Glutamatergic neuron (in vitro differentiated cells): ENCODE measurements at regions not wholly inside any gene's neighbourhood (a gene's known extent, or its start where the extent isn't known, plus 50 kb on each side); places are given as distances from the start of the nearest gene placed in this dataset.

Source experiments
- DNase-seq: peaks from one replicate; pipeline ENCODE4 v3.0.0; 2022
- H3K27ac Mint-ChIP-seq: one replicate; pipeline ENCODE4 v1.8.0; 2020; ENCODE audit warnings: mild to moderate bottlenecking, mixed read lengths, inconsistent platforms; ENCODE audit not compliant: unreplicated experiment
- H3K27me3 Mint-ChIP-seq: one replicate; pipeline ENCODE4 v1.8.0; 2020; ENCODE audit warnings: mild to moderate bottlenecking, moderate library complexity, mixed read lengths, inconsistent platforms; ENCODE audit not compliant: unreplicated experiment
- H3K36me3 Mint-ChIP-seq: one replicate; pipeline ENCODE4 v1.8.0; 2020; ENCODE audit warnings: mild to moderate bottlenecking, mixed read lengths, inconsistent platforms; ENCODE audit not compliant: unreplicated experiment
- H3K4me1 Mint-ChIP-seq: one replicate; pipeline ENCODE4 v1.8.0; 2020; ENCODE audit warnings: mild to moderate bottlenecking, low read depth, mixed read lengths, inconsistent platforms; ENCODE audit not compliant: unreplicated experiment
- H3K4me3 Mint-ChIP-seq: one replicate; pipeline ENCODE4 v1.8.0; 2020; ENCODE audit warnings: mild to moderate bottlenecking, mixed read lengths, inconsistent platforms; ENCODE audit not compliant: unreplicated experiment
- H3K9me3 Mint-ChIP-seq: one replicate; pipeline ENCODE4 v1.8.0; 2020; ENCODE audit warnings: mild to moderate bottlenecking, moderate library complexity, mixed read lengths, inconsistent platforms; ENCODE audit not compliant: unreplicated experiment
- CTCF ChIP-seq: fragments of 200-600 bp; sonication (generic); IDR thresholded peaks from one replicate; pipeline ENCODE4 v1.5.0; 2021; ENCODE audit not compliant: partially characterized antibody, unreplicated experiment

GRCh38 chr20:63087236-63087871, 80.6 kb upstream of the BHLHE23 start:
- Mint-ChIP-seq H3K27ac (no peak overlapping the region), H3K36me3 (no peaks in the 10 kb centered on the region), H3K9me3 (peaks cover 8% of the 10 kb centered on the region), H3K27me3 (peaks cover 2% of the 10 kb centered on the region), H3K4me1 (peaks cover 5% of the 10 kb centered on the region), H3K4me3 (no peak overlapping the region)
- no peak for DNase-seq
- TF ChIP-seq CTCF, result no peak

GRCh38 chr20:63086421-63087235, 79.9 kb upstream of the BHLHE23 start:
- no peak for TF ChIP-seq CTCF
- DNase-seq, result peak; percentile 14
- Mint-ChIP-seq H3K36me3 (no peaks in the 10 kb centered on the region), H3K27ac (no peak overlapping the region), H3K9me3 (peaks cover 8% of the 10 kb centered on the region), H3K4me1 (peaks cover 5% of the 10 kb centered on the region), H3K4me3 (no peak overlapping the region), H3K27me3 (peaks cover 3% of the 10 kb centered on the region)

GRCh38 chr20:63085151-63085861, 78.5 kb upstream of the BHLHE23 start:
- no peak overlapping the region for H3K27ac Mint-ChIP-seq
- H3K4me1 Mint-ChIP-seq, result peaks cover 2% of the 10 kb centered on the region

GRCh38 chr20:63084563-63084927, 77.8 kb upstream of the BHLHE23 start:
- DNase-seq, result peak; percentile 9
- no peak for TF ChIP-seq CTCF
- Mint-ChIP-seq H3K27ac (no peak overlapping the region), H3K4me1 (peaks cover 2% of the 10 kb centered on the region), H3K27me3 (peaks cover 6% of the 10 kb centered on the region), H3K9me3 (peaks cover 8% of the 10 kb centered on the region), H3K4me3 (no peak overlapping the region), H3K36me3 (peaks cover 2% of the 10 kb centered on the region)

More at GRCh38 chr20:63085151-63085861, 78.5 kb upstream of the BHLHE23 start:
- peaks cover 4% of the 10 kb centered on the region for H3K27me3 Mint-ChIP-seq
- no peak for TF ChIP-seq CTCF
- peaks cover 7% of the 10 kb centered on the region for H3K9me3 Mint-ChIP-seq
- no peak overlapping the region for H3K4me3 Mint-ChIP-seq
- H3K36me3 Mint-ChIP-seq, result no peaks in the 10 kb centered on the region
- DNase-seq, result peak; percentile 28
